ENCODE measurements at regions not wholly inside any gene's neighbourhood (a gene's known extent, or its start where the extent isn't known, plus 50 kb on each side); places are given as distances from the start of the nearest gene placed in this dataset.
"Not testable (repeated sequence)": the region's sequence is repeated elsewhere in the genome, so short reads cannot be mapped to it uniquely, and the experiment has no call there.

DNA sequence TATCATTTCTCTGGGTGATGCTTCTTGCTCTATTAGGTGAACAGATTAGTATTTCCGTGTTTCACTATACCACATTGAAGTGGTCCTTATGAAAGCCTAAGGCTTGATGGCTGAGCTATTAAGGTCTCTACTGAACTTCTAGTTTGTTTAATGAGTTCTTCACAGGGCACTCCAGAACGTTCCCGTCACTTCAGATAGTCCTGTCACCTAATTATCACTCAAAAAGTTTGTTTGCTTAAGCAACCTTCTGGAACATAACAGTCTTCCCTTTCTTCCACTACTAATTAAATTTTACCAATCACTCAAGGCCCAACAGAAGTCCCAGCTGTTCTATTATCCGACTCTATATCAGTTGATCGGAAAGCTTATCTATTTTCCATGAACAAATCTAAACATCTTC is 104.6 kb upstream of the ZC3H11B start:
- no peak for DNase-seq

DNA sequence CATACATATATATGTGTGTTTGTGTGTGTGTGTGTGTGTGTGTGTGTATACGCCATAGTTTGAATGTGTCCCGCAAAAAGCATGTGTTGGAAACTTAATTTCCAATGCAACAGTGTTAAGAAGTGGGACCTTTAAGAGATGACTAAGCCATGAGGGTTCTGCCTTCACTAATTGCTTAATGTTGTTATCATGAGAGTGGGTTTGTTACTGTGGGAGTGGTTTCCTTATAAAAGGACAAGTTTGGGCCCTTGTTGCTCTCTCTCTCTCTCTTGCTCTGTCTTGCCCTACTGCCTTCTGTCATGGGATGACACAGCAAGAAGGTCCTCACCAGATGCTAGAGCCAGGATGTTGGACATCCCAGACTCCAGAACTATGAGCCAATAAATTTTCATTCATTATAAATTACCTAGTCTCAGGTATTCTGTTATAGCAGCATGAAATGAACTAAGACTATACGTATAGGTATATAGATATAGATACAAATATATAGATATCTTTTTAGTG is 103.8 kb upstream of the ZC3H11B start:
- no peak for DNase-seq

DNA sequence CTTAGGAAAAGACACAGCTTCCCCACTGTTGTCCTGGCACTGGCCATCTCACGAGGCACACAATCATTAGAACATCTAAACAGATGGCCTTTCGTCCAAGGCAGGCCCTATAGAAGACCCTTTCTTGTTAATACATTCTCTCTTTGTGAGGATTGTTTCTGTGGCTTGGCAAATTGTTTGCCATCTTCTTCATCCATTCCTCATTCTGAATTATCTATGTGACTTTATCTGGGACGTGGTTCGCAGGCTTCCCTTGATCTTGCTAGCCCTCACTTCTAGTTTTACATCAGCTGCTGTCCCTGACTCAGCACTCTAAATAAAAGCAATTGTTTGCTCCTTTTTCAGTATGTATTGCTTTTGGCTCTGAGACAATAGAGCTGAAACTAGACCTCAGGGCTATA is 101.1 kb upstream of the ZC3H11B start:
- no peak for DNase-seq

DNA sequence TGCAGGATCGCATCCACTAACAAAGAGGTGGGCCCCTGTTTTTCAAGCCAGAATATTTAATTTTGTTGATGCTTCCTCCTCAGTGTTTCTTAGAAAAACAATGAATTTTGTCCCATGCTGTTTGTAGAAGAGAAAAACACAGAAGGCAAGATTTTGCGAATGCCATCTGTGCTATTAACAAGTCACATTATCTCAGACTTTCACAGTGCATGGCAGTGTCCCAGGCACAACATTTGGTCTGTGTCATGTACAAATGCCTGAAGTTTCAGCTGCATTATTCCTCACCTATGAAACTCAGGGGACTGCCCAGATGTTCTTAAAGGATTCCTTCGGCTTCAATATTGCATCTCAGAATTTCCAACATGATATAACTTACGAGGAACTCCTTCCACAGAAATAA is 99.6 kb upstream of the ZC3H11B start:
- no peak for DNase-seq

DNA sequence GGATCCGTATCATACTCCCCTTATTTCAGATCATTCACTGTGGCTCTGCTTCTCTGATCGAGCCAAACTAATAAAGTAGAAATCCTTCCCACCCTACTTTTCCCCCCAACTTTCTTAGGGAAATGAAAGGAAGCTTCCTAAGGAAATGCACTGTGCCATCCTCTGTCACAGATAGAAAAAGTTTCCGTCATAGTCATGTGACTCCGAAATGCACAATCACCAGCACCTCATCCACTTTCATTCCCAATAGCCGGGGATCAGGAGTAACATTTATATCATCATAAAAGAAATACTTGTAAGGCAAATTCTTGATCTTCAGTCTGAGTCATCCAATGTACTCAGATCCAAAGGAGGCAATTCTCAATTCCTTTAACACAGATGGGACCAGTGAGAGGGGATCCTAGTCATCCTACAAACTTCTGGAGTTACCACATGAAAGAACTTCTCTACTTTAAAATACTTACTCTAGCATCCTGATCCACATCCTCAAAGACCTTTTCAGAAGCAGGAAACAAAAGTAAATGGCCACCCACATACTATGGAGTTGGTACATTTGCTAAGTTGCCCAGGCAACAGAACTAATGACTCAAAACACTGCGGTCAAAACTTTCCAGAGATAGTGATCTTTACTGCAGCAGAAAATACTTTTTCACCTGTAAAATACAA is 97.8 kb upstream of the ZC3H11B start:
- DNase-seq, result no peak

DNA sequence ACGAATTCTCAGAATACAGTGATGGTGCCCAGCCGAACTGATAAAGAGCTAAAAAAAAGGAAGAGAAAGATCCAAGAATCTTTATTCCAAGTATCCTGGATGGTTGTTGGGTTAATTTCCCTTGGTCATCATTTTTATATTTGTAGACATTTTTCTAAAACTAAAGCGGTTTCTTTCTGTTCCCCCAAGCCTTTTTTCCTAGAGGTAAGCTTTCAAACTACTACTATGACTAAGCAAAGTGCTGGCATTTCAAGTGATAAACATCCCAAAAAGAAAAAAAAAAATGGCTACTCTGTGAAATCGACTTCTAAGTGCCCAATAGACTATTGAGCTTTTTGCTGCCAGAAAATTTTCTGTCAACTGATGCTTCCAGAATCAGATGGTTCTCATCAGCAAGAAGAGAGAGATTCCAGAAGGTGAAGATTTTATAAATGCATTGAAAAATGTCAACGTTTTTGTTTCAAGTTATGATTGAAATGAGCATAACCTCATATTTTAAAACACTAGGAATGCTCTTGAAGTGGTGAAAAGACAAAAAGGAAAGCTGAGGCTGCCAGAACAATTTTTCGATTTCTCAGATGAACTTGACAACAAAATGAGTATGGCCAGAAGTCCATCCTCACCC is 96.1 kb upstream of the ZC3H11B start:
- DNase-seq, result no peak

DNA sequence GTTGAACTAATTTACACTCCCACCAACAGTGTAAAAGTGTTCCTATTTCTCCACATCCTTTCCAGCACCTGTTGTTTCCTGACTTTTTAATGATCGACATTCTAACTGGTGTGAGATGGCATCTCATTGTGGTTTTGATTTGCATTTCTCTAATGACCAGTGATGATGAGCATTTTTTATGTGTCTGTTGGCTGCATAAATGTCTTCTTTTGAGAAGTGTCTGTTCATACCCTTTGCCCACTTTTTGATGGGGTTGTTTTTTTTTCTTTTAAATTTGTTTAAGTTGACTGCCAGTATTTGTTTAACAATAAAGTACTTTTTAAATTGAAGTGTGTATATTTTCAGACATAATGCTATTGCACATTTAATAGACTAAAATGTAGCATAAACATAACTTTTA is 95.0 kb upstream of the ZC3H11B start:
- not testable (repeated sequence) for DNase-seq

GRCh38 chr1:219704331-219704730 is 91.4 kb upstream of the ZC3H11B start:
- DNase-seq, result not testable (repeated sequence)

- no peak for DNase-seq
Observed at GRCh38 chr1:219703368-219703639, 90.4 kb upstream of the ZC3H11B start.

- DNase-seq, result no peak
Observed at GRCh38 chr1:219701476-219701875, 88.6 kb upstream of the ZC3H11B start.

GRCh38 chr1:219699870-219700269 is 87.0 kb upstream of the ZC3H11B start:
- no peak for DNase-seq

GRCh38 chr1:219697682-219698081 is 84.8 kb upstream of the ZC3H11B start:
- no peak for DNase-seq

- DNase-seq, result no peak
Observed at GRCh38 chr1:219692981-219693380, 80.1 kb upstream of the ZC3H11B start.

GRCh38 chr1:219689774-219690173 is 76.9 kb upstream of the ZC3H11B start:
- DNase-seq, result no peak

- DNase-seq, result no peak
Observed at GRCh38 chr1:219687779-219688178, 74.9 kb upstream of the ZC3H11B start.

GRCh38 chr1:219686171-219686570 is 73.3 kb upstream of the ZC3H11B start:
- DNase-seq, result no peak

DNA sequence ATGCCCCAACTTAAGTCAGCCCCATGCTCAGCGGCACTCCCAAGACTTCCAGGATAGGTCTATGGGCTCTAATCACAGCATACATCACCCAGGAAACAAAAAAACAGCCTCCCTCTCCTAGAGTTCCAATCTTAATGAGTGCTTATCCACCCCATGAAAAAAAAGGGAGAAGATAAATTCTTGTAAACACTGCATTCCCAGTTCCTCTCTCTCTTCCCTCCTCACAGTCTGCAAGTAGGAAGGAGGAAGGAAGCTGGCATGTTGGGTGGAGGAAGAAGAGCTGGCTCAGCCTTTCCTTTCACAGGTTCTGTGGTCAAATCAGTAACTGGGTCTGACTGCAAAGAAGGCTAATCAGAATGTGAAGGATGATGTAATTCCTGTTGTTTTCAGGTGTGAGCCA is 69.9 kb upstream of the ZC3H11B start:
- DNase-seq, result no peak

DNA sequence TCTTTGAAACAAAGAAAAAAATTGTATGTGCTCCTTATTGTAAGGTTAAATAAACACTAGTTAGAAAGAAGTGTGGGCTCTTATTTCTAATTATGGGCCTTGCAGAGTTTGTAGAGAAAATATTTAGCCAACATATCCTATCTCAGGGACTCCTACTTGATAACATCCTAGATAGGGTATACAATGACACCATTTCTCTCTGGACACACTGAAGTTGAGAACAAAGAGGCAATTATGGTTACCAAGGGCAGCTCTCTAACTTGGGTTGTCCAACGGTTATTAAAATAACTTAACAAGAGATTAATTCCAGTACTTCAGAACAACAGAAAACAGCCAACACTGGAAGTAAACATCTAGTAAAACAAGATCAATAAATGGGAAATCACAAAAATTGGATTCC is 69.0 kb upstream of the ZC3H11B start:
- no peak for DNase-seq

DNA sequence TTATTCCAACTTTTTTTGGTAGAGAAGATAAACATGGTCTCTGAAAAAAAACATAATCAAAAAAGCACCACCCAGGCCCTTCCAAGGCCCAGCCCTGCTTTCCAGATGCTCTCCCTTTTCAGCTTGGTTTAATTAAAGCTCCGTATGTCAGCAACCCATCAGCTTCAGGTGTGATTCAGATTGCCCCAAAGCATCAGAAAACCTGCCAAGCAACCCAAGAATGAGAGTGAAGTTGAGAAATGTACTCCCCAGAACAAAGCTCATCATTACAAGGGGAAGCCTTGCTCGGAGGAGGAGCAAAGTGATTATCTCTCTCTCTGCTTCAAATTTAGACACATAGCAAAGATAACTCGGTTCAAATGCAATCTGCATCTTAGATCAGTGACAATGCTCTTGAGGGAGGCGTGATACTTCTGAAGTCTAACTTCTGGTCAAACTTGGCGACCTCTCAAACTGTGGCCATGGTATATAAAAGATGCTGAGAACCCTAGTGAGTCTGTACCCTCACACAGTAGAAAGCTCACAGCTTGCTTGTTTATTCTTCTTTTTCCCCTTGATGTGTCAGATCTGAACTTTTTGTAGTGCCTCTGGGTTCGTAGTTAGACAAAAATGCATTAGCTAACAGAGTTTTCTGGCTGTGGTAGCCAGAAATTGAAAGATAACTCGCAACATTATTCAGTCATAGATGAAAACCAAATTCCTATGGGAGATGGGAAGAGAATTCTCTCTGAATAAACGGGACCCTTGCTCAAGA is 63.3 kb upstream of the ZC3H11B start:
- DNase-seq, result no peak

- DNase-seq, result no peak
Observed at GRCh38 chr1:219670426-219671149, 57.7 kb upstream of the ZC3H11B start.

- DNase-seq, result no peak
Observed at GRCh38 chr1:219669556-219669955, 56.7 kb upstream of the ZC3H11B start.

DNA sequence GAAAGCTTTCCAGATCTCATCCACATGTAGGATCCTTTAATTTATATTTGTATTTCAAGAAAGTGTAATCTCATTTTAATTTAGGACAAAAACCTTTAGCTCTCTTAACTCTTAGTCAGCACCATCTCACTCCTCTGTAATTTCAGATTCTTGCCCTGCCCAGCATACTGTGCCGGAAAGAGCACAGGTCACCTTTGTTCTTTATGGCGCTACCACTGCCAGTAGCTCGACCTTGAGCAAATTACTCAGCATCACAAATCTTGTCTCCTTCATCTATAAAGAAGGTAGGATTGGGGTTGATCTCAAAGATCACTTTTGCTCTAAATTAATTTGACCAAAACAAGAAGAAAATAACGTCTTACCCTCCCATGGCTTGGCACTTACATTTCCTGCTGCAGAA is 56.1 kb upstream of the ZC3H11B start:
- no peak for DNase-seq

GRCh38 chr1:219668446-219668845 is 55.5 kb upstream of the ZC3H11B start:
- no peak for DNase-seq

- DNase-seq, result peak; percentile 42
Observed at GRCh38 chr1:219666242-219666641, 53.3 kb upstream of the ZC3H11B start.

All from left hindlimb (tissue), 1 donor.